Liver (tissue), 8 donors: ENCODE measurements at regions not wholly inside any gene's neighbourhood (a gene's known extent, or its start where the extent isn't known, plus 50 kb on each side); places are given as distances from the start of the nearest gene placed in this dataset.

ENCODE experiments used
- DNase-seq: peaks from one replicate; pipeline ENCODE4 v3.0.0-alpha.2; 2017; ENCODE audit warnings: low spot score
- H3K27ac ChIP-seq, 2 donors: one replicate each; pipeline ENCODE4 v1.7.0; 2013; ENCODE audit warnings: inconsistent platforms in 2 of 2, low read length in 2 of 2, control low read depth in 1 of 2, low read depth in 1 of 2, mild to moderate bottlenecking in 1 of 2
- H3K27me3 ChIP-seq, 4 donors: one replicate each; pipeline versions ENCODE4 v1.6.1 to v1.7.0; 2013; ENCODE audit warnings: low read length in 3 of 4, inconsistent platforms in 1 of 4, mild to moderate bottlenecking in 1 of 4, moderate library complexity in 1 of 4; ENCODE audit not compliant: control insufficient read depth in 4 of 4, insufficient read depth in 4 of 4
- H3K36me3 ChIP-seq, 4 donors: one replicate each; pipeline versions ENCODE4 v1.6.1 to v1.7.0; 2013; ENCODE audit warnings: low read length in 3 of 4, mild to moderate bottlenecking in 3 of 4, low read depth in 1 of 4, moderate library complexity in 1 of 4; ENCODE audit not compliant: control insufficient read depth in 4 of 4, insufficient read depth in 3 of 4
- H3K4me1 ChIP-seq, 4 donors: one replicate each; pipeline versions ENCODE4 v1.6.1 to v1.7.0; 2013; ENCODE audit warnings: low read length in 3 of 4, mild to moderate bottlenecking in 3 of 4, moderate library complexity in 1 of 4; ENCODE audit not compliant: control insufficient read depth in 4 of 4, insufficient read depth in 4 of 4
- H3K4me3 ChIP-seq, 3 donors: one replicate each; pipeline versions ENCODE4 v1.6.1 to v1.7.0; 2013; ENCODE audit warnings: low read length in 3 of 3, control low read depth in 1 of 3, low read depth in 1 of 3, mild to moderate bottlenecking in 1 of 3
- H3K9ac ChIP-seq, 2 donors: one replicate each; pipeline ENCODE4 v1.7.0; 2013; ENCODE audit warnings: low read length in 2 of 2, mild to moderate bottlenecking in 2 of 2, moderate library complexity in 2 of 2, control low read depth in 1 of 2, low read depth in 1 of 2
- H3K9me3 ChIP-seq, 4 donors: one replicate each; pipeline versions ENCODE4 v1.6.1 to v1.7.0; 2013; ENCODE audit warnings: low read length in 3 of 4; ENCODE audit not compliant: control insufficient read depth in 4 of 4
- CTCF ChIP-seq: fragments of 150-350 bp; IDR thresholded peaks from 2 replicates; pipeline ENCODE4 v1.5.1; 2017; ENCODE audit warnings: improper control_type of control experiment, low read depth, low read length; ENCODE audit not compliant: missing input control
- EGR1 ChIP-seq, 2 donors: IDR thresholded peaks; 2 replicates each; pipeline ENCODE4 v1.6.1; 2016 to 2018; ENCODE audit warnings: antibody characterized with exemption in 2 of 2, low read depth in 2 of 2
- FOXA1 ChIP-seq: IDR thresholded peaks from 2 replicates; pipeline ENCODE4 v1.6.1; 2016; ENCODE audit warnings: antibody characterized with exemption
- GABPA ChIP-seq, 2 donors: IDR thresholded peaks in 1 of 2; conservative IDR thresholded peaks in 1 of 2; 2 replicates each; pipeline ENCODE4 v1.6.1; 2016; ENCODE audit warnings: antibody characterized with exemption in 2 of 2, mild to moderate bottlenecking in 1 of 2, moderate library complexity in 1 of 2
- HNF4A ChIP-seq, 2 donors: conservative IDR thresholded peaks; 2 replicates each; pipeline ENCODE4 v1.6.1; 2016; ENCODE audit warnings: antibody characterized with exemption in 2 of 2, mild to moderate bottlenecking in 2 of 2
- HNF4G ChIP-seq: IDR thresholded peaks from 2 replicates; pipeline ENCODE4 v1.6.1; 2016; ENCODE audit warnings: antibody characterized with exemption
- JUND ChIP-seq, 2 donors: IDR thresholded peaks; 2 replicates each; pipeline ENCODE4 v1.6.1; 2016; ENCODE audit warnings: antibody characterized with exemption in 2 of 2
- MAX ChIP-seq: IDR thresholded peaks from 2 replicates; pipeline ENCODE4 v1.6.1; 2016; ENCODE audit warnings: antibody characterized with exemption
- NR2F2 ChIP-seq: IDR thresholded peaks from 2 replicates; pipeline ENCODE4 v1.6.1; 2016; ENCODE audit warnings: antibody characterized with exemption
- RAD21 ChIP-seq, 2 donors: IDR thresholded peaks; 2 replicates each; pipeline ENCODE4 v1.6.1; 2016; ENCODE audit warnings: antibody characterized with exemption in 2 of 2, mild to moderate bottlenecking in 2 of 2
- REST ChIP-seq: IDR thresholded peaks from 2 replicates; pipeline ENCODE4 v1.6.1; 2016; ENCODE audit warnings: antibody characterized with exemption, mild to moderate bottlenecking
- RXRA ChIP-seq, 2 donors: IDR thresholded peaks; 2 replicates each; pipeline ENCODE4 v1.6.1; 2017 to 2018; ENCODE audit warnings: antibody characterized with exemption in 2 of 2, mild to moderate bottlenecking in 1 of 2
- SP1 ChIP-seq: IDR thresholded peaks from 2 replicates; pipeline ENCODE4 v1.6.1; 2018; ENCODE audit warnings: antibody characterized with exemption, mild to moderate bottlenecking
- TAF1 ChIP-seq: conservative IDR thresholded peaks from 2 replicates; pipeline ENCODE4 v1.6.1; 2016; ENCODE audit warnings: antibody characterized with exemption, mild to moderate bottlenecking
- YY1 ChIP-seq: IDR thresholded peaks from 2 replicates; pipeline ENCODE4 v1.6.1; 2016; ENCODE audit warnings: antibody characterized with exemption, mild to moderate bottlenecking
- ZBTB33 ChIP-seq: IDR thresholded peaks from 2 replicates; pipeline ENCODE4 v1.6.1; 2016; ENCODE audit warnings: antibody characterized with exemption
- WGBS: extraction: QIAGEN DNeasy Blood & Tissue Kit; methylation state at CpG from one replicate; pipeline ENCODE4 v1.1.7; 2013; 5-methylcytosine and 5-hydroxymethylcytosine counted together
- donor health status: healthy.
- donor health status: healthy.
- donor health status: healthy.
- donor health status: healthy.
- donor health status: healthy.

- 78% methylated on average over 7 of the region's 7 CpGs for WGBS
- Histone ChIP-seq H3K9me3 (no peaks in the 10 kb centered on the region), H3K9ac (no peak overlapping the region), H3K36me3 (no peaks in the 10 kb centered on the region), H3K4me3 (no peak overlapping the region), H3K4me1 (no peaks in the 10 kb centered on the region), H3K27me3 (no peaks in the 10 kb centered on the region), H3K27ac (no peak overlapping the region)
- TF ChIP-seq GABPA (IDR thresholded peaks at IDR 0.05 in 1 of 2, conservative IDR thresholded peaks at IDR 0.05 in 1 of 2) (no peak), HNF4G (no peak), HNF4A (conservative IDR thresholded peaks at IDR 0.05) (no peak)
- DNase-seq = no peak
These were observed 73.4 kb downstream of the SOX1 start for GRCh38 chr13:112140366-112140765.

- H3K36me3 ChIP-seq = no peaks in the 10 kb centered on the region
- no peak overlapping the region for H3K9ac ChIP-seq
- 83% methylated on average over 11 of the region's 11 CpGs for WGBS
- no peak overlapping the region for H3K27ac ChIP-seq
- H3K4me3 ChIP-seq = no peak overlapping the region
- H3K9me3 ChIP-seq = no peaks in the 10 kb centered on the region
- DNase-seq = no peak
- no peaks in the 10 kb centered on the region for H3K27me3 ChIP-seq
- no peak for TF ChIP-seq JUND (IDR thresholded peaks at IDR 0.05)
- no peak for TF ChIP-seq HNF4A (conservative IDR thresholded peaks at IDR 0.05)
- H3K4me1 ChIP-seq = no peaks in the 10 kb centered on the region
These were observed 74.9 kb downstream of the SOX1 start for GRCh38 chr13:112141643-112142400.

- H3K4me1 ChIP-seq = no peaks in the 10 kb centered on the region
- H3K9me3 ChIP-seq = no peaks in the 10 kb centered on the region
- no peaks in the 10 kb centered on the region for H3K27me3 ChIP-seq
- no peak overlapping the region for H3K9ac ChIP-seq
- TF ChIP-seq EGR1 (IDR thresholded peaks at IDR 0.05; ENCODE audit: low read depth in 2 of 2) (no peak), ZBTB33 (no peak), REST (no peak), TAF1 (no peak), MAX (no peak), GABPA (IDR thresholded peaks at IDR 0.05 in 1 of 2, conservative IDR thresholded peaks at IDR 0.05 in 1 of 2) (no peak), RXRA (IDR thresholded peaks at IDR 0.05) (no peak), HNF4A (conservative IDR thresholded peaks at IDR 0.05) (no peak), RAD21 (IDR thresholded peaks at IDR 0.05) (no peak), JUND (IDR thresholded peaks at IDR 0.05) (no peak), HNF4G (no peak), FOXA1 (no peak), SP1 (no peak), NR2F2 (no peak), CTCF (no peak), YY1 (no peak)
- WGBS = 88% methylated on average over 13 of the region's 13 CpGs
- no peak overlapping the region for H3K4me3 ChIP-seq
- H3K27ac ChIP-seq = no peak overlapping the region
- no peak for DNase-seq
- no peaks in the 10 kb centered on the region for H3K36me3 ChIP-seq
These were observed 75.5 kb downstream of the SOX1 start for GRCh38 chr13:112142401-112142930.
